Activated naive CD8-positive, alpha-beta T cell treated with anti-CD3 and anti-CD28 coated beads for 36 hours (primary cell): ENCODE measurements at regions not wholly inside any gene's neighbourhood (a gene's known extent, or its start where the extent isn't known, plus 50 kb on each side); places are given as distances from the start of the nearest gene placed in this dataset.

Source experiments
- DNase-seq: peaks from one replicate; pipeline ENCODE4 v3.0.0; 2021
- H3K27ac Mint-ChIP-seq: one replicate; pipeline ENCODE4 v1.8.0; 2022; ENCODE audit warnings: mild to moderate bottlenecking, moderate library complexity, mixed read lengths
- H3K27me3 Mint-ChIP-seq: one replicate; pipeline ENCODE4 v1.8.0; 2022; ENCODE audit warnings: mild to moderate bottlenecking, mixed read lengths
- H3K36me3 Mint-ChIP-seq: one replicate; pipeline ENCODE4 v1.8.0; 2021; ENCODE audit warnings: mild to moderate bottlenecking, mixed read lengths
- H3K4me1 Mint-ChIP-seq: one replicate; pipeline ENCODE4 v1.8.0; 2021; ENCODE audit warnings: mixed read lengths
- H3K4me3 Mint-ChIP-seq: one replicate; pipeline ENCODE4 v1.8.0; 2022; ENCODE audit warnings: mild to moderate bottlenecking, moderate library complexity, mixed read lengths
- H3K9me3 Mint-ChIP-seq: one replicate; pipeline ENCODE4 v1.8.0; 2022; ENCODE audit warnings: mixed read lengths

DNA sequence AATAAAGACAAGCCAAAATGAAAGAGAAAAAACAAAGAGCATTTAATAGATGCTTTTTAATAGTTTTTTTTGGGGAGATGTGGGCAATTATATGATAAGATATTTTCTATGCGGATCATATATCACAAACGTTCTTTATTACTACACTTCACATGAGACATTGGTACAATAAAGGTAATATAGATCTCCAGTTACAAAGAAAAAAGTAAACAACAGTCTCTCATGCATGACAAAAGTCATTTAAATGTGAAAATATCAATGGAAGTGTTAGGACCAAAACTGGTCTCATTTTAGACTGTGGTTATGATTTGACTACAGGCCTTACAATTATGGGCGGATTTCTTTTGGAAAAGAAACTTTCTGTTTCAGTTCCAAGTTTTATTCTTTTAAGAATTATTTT, 687.0 kb downstream of the ADGRL2 start:
- Mint-ChIP-seq H3K4me1 (no peaks in the 10 kb centered on the region), H3K27ac (no peak overlapping the region), H3K4me3 (no peak overlapping the region), H3K9me3 (no peaks in the 10 kb centered on the region), H3K27me3 (no peaks in the 10 kb centered on the region), H3K36me3 (no peaks in the 10 kb centered on the region)
- DNase-seq = no peak

DNA sequence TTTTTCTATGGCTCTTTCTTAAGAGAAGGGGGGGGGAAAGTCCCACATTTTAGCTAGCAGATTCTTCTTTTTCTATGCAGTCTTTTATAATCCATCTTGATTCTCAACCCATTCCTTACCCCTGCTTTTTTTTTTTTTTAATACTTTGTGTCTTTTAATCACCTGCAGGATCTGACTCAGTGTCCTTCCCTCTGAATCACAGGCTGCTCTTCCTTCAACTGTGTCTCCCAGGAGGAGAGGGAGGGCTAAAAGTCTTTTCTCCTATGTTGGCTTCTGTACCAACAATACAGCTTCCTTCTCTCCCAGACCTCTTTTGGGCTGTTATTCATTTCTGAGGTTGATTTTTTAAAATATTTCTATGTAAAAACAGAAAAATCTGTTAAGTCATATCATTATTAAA, 686.2 kb downstream of the ADGRL2 start:
- H3K36me3 Mint-ChIP-seq = no peaks in the 10 kb centered on the region
- H3K27ac Mint-ChIP-seq = no peak overlapping the region
- no peaks in the 10 kb centered on the region for H3K27me3 Mint-ChIP-seq
- H3K4me3 Mint-ChIP-seq = no peak overlapping the region
- no peaks in the 10 kb centered on the region for H3K4me1 Mint-ChIP-seq
- no peaks in the 10 kb centered on the region for H3K9me3 Mint-ChIP-seq
- no peak for DNase-seq

DNA sequence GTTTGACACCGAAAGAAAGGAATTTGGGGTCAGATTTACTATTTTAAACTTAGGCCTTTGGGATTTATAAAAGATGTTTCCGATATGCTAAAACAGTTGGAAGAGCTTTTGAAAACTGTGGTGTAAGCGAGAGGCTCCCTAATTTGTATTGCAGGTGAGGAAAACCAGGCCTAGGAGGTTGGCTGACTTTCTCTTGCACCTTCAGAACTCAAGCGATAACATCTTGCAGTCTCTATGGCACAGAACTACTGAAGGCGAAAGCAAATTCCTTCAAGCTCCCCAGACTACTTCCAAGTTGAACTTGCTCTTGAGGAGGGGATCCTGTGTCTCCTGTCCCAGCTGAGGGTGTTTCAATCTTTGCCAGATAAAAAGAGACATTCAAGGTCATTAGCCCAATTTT, 685.7 kb downstream of the ADGRL2 start:
- no peak for DNase-seq
- no peaks in the 10 kb centered on the region for H3K4me1 Mint-ChIP-seq
- H3K36me3 Mint-ChIP-seq = no peaks in the 10 kb centered on the region
- no peak overlapping the region for H3K27ac Mint-ChIP-seq
- H3K9me3 Mint-ChIP-seq = no peaks in the 10 kb centered on the region
- no peak overlapping the region for H3K4me3 Mint-ChIP-seq
- no peaks in the 10 kb centered on the region for H3K27me3 Mint-ChIP-seq

DNA sequence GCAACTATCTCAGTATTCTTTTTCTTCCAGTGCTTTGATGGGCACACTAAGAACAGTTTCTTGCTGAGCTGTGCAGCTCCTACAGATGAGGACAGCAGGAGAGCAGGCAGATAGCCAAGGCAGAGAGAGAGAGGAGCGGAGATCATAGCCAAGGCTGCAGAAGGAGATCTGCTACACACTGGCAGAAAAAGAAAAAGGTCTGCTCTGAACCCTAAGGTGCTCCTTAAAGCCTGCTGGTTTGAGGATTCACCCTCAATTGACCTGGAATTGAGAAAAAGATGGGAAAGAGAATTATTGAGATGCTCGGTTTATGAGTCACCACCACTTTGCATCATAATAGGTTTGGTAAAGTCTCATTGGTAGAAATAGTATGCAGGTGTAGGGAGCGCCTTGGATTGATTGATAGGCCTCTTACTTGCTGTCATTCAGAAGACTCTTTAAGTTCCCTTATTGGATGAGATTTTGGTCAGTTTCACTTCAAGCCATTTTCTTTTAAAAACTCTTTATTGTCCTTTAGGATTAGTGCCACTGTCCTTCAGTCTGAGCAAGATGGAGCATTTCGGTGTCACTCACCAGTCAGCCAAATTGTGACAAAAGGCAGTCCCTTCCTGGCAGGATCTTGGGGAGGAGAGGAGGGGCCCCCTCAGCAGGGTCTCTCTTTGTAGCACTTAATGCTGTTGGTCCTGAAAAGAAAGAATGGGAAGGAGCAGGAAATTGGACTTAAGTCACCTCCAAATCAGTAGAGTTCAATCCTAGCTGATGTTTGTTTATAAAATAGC, 685.0 kb downstream of the ADGRL2 start:
- Mint-ChIP-seq H3K4me1 (no peaks in the 10 kb centered on the region), H3K36me3 (no peaks in the 10 kb centered on the region), H3K27me3 (peaks cover 2% of the 10 kb centered on the region)

DNA sequence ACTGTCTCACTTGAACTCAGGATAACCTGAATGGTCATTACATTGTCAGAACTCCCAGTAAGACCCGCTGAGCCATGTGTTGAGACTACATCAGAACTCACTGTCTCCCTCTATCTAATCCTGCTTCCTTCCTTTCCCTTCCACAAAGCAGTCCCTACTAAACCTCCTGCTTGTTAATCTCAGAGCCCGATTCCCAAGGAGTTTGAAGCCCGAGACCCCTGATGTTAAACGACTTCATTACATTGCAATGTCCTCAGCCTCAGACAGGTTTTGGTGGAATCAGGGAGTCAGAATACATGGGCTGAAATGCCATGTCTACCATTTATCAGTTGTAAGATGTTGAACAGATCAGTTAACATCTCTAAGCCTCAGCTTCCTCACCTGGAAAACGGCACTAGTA, 682.4 kb downstream of the ADGRL2 start:
- Mint-ChIP-seq H3K4me3 (no peak overlapping the region), H3K27ac (no peak overlapping the region), H3K36me3 (no peaks in the 10 kb centered on the region), H3K9me3 (no peaks in the 10 kb centered on the region), H3K27me3 (peaks cover 3% of the 10 kb centered on the region), H3K4me1 (no peaks in the 10 kb centered on the region)
- no peak for DNase-seq

More for the DNA sequence above, 685.0 kb downstream of the ADGRL2 start:
- no peak overlapping the region for H3K27ac Mint-ChIP-seq
- DNase-seq = no peak
- H3K4me3 Mint-ChIP-seq = no peak overlapping the region
- H3K9me3 Mint-ChIP-seq = no peaks in the 10 kb centered on the region

DNA sequence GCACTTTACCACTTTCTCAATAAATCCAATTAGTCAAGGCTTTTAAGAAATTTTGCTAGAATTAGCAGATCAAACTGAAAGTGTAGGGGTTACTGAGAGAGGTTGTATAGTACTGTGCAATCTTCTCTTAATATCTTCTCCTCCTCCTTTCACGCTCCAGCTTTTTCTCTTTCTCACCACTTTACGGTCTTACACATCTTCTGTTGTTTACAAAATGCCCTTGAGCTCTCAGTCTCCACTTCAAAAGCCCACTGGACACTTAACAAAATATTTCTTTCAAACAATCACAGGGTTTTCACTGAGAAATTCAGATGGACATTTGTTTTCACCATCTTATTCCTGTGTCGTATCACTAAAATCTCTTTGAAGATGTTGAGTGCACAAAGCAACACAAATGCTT, 678.2 kb downstream of the ADGRL2 start:
- no peaks in the 10 kb centered on the region for H3K4me1 Mint-ChIP-seq
- H3K27me3 Mint-ChIP-seq = peaks cover 3% of the 10 kb centered on the region
- H3K36me3 Mint-ChIP-seq = no peaks in the 10 kb centered on the region
- H3K9me3 Mint-ChIP-seq = no peaks in the 10 kb centered on the region
- DNase-seq = no peak
- H3K27ac Mint-ChIP-seq = no peak overlapping the region
- no peak overlapping the region for H3K4me3 Mint-ChIP-seq

DNA sequence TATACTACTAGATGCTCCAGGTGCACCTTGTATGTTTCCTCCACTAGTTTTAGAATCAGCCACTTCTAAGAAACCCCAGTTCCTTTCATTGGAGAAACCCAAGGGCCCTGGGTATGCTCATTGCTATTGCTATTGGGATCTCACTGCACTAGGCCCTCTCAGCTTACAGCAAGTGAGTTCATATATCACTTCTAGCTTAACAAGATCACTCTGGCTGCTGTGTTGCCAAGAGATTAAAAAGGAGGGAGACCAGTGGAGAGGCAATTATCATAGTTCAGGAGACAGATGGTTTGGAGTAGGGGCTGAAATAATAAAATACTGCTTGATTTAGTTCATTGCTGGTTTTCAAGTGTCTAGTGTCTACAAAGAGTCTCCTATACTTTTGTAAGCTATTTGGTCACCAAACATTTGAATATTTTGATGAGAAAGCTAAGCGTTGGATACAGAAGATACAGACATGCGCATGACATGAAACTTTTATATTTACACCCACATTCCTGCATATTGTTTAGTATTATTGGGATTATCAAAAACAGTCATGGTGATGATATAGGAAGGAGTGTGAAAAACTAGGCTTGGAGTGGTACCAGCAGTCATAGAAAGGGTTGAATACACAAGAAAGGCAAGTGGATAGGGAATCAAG, 671.9 kb downstream of the ADGRL2 start:
- Mint-ChIP-seq H3K4me3 (no peak overlapping the region), H3K27ac (no peak overlapping the region), H3K36me3 (no peaks in the 10 kb centered on the region), H3K27me3 (no peaks in the 10 kb centered on the region), H3K4me1 (no peaks in the 10 kb centered on the region), H3K9me3 (no peaks in the 10 kb centered on the region)
- DNase-seq = no peak

DNA sequence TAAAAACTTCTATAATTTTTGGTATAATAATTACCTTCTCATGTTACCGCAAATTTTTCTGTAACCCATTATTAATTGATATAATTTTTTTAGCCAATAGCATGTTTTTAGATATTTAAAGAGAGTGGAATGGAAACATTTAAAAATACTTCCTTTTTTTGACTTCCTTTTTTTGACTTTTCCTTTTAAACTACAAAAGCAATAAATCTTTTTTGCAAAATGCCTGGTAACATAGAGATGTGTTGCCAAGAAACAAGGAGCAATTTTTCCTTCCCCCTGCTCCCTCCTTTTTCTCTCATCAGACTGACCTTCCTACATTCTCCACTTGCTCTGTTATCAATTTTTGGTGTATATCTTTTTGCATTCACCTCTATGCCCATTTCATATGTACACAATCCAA, 666.2 kb downstream of the ADGRL2 start:
- Mint-ChIP-seq H3K36me3 (no peaks in the 10 kb centered on the region), H3K4me1 (no peaks in the 10 kb centered on the region), H3K4me3 (no peak overlapping the region), H3K9me3 (no peaks in the 10 kb centered on the region), H3K27me3 (no peaks in the 10 kb centered on the region), H3K27ac (no peak overlapping the region)
- DNase-seq = no peak

DNA sequence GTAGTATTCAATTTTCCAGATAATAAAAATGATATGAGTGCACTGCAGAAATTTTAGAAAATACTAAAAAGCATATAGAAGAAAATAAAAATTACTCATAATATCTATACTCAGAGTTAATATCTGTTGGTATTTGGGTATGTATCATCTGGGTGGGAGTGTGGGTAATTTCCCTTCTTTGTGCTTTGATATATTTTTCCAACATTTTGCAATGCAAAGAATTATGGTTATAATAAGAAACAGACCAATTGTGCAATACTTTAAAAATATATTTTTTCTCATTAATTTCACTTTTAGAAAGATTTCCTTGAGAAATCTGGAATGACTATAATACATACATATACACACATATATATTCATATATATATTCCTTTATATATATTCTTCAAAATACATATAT, 665.7 kb downstream of the ADGRL2 start:
- no peaks in the 10 kb centered on the region for H3K36me3 Mint-ChIP-seq
- H3K4me1 Mint-ChIP-seq = no peaks in the 10 kb centered on the region
- H3K9me3 Mint-ChIP-seq = no peaks in the 10 kb centered on the region
- H3K4me3 Mint-ChIP-seq = no peak overlapping the region
- H3K27me3 Mint-ChIP-seq = no peaks in the 10 kb centered on the region
- no peak overlapping the region for H3K27ac Mint-ChIP-seq
- no peak for DNase-seq

DNA sequence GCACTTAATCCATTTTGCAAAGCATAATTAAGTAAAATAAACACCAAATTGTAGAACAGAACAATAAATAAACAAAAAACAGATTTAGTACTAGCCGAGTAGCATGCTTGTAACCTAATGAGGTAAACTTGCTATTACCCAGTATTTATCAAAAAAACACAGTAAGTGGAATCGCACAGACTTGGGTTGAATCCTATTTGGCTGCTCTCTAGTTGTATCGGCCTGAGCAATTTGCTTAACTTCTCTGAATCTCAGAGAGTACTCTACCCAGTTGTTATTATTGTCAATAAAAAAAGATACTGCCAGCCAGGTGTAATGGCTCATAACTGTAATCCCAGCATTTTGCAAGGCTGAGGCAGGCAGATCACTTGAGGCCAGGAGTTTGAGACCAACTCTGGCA, 664.3 kb downstream of the ADGRL2 start:
- H3K27ac Mint-ChIP-seq = no peak overlapping the region
- H3K36me3 Mint-ChIP-seq = no peaks in the 10 kb centered on the region

DNA sequence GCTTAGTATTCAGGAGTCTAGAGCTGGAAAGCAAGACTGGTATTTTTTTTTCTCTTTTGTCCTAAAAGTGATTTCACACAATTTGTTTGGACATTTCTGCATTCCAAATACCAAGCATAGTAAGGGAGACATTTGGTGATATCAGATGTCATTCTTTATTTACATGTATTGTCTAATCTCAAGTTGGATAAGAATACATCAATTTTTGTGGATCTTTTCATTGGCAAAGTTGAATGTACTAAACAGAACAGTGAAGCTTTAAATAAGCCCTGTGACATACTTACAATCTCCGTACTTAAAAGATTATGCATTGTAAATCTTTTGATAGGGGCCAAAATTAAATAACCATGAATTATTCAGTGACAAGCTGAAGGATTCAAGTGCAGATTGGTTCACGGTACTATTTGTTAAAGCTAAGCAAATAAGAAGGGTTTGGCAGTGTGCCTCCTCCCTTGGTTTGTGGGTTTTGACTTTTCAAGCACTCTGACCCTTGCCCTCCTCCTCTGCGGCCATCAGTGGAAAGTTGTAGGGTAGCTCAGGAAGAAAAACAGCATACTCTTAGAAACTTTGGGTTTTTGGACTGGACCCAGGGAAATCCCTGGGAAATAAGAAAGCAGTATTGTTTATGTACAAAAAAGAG, 663.7 kb downstream of the ADGRL2 start:
- Mint-ChIP-seq H3K27me3 (no peaks in the 10 kb centered on the region), H3K9me3 (no peaks in the 10 kb centered on the region), H3K4me3 (no peak overlapping the region), H3K36me3 (no peaks in the 10 kb centered on the region), H3K27ac (no peak overlapping the region), H3K4me1 (no peaks in the 10 kb centered on the region)
- no peak for DNase-seq

More for the DNA sequence above, 664.3 kb downstream of the ADGRL2 start:
- Mint-ChIP-seq H3K27me3 (no peaks in the 10 kb centered on the region), H3K4me3 (no peak overlapping the region), H3K4me1 (no peaks in the 10 kb centered on the region), H3K9me3 (no peaks in the 10 kb centered on the region)
- DNase-seq = no peak

DNA sequence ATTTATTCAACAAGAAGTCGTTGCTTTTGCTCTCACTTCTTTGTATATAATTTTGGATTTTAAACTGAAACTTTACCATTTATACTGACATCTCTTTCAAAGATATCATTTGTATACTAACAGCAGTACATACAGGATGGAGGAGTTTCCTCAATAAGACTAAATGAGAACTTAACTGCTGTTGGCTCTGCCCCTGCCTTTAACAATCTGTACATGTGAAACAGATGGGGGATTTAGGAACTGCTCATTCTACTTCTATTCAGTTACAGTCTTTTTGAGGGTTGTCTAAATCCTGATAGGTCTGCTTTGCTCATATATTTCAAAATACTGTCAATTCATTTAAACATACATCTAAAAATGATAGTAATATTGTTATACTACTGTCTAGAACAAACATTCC, 663.2 kb downstream of the ADGRL2 start:
- H3K4me1 Mint-ChIP-seq = no peaks in the 10 kb centered on the region
- H3K36me3 Mint-ChIP-seq = no peaks in the 10 kb centered on the region
- no peak overlapping the region for H3K27ac Mint-ChIP-seq
- DNase-seq = no peak
- no peaks in the 10 kb centered on the region for H3K27me3 Mint-ChIP-seq
- no peak overlapping the region for H3K4me3 Mint-ChIP-seq
- no peaks in the 10 kb centered on the region for H3K9me3 Mint-ChIP-seq

DNA sequence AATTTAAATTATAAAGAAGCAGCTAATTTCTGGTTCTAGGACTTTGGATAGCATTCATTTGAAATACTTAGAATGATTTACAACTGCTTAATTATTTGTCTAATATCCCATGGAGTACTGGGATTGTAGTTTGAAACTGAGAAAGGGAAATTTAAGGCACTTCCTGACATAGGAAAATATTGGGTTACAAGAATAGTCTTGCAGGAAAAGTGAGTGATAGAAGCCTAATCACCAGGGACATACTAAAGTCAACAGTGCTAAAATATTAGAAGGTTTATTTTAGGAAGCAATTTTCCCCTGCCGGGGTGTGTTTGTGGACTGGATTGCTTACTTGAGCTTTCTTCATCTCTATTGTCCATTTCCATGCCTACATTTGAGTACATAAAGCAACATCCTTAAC, 661.6 kb downstream of the ADGRL2 start:
- DNase-seq = no peak
- Mint-ChIP-seq H3K27me3 (peaks cover 3% of the 10 kb centered on the region), H3K27ac (no peak overlapping the region), H3K4me3 (no peak overlapping the region), H3K4me1 (no peaks in the 10 kb centered on the region), H3K36me3 (no peaks in the 10 kb centered on the region), H3K9me3 (no peaks in the 10 kb centered on the region)

DNA sequence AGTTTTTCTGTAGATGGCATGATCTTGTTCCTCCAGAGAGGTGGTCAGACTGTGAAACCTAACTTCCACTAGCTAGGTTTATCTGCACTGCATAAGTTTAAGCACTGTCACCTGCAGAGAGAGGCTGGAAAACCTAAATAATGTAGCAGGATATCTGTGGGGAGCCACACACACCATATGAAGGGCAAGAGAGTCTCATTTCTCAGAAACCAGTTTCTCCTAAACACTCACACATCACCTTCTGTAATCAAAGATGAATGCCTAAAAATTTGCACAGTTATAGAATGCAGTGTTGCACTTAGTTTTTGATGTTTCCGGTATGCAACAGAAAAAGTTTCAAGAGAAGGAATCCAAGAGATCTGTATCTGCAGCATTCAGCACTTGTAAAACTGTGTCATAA, 654.6 kb downstream of the ADGRL2 start:
- Mint-ChIP-seq H3K27ac (no peak overlapping the region), H3K4me3 (no peak overlapping the region), H3K9me3 (peaks cover 8% of the 10 kb centered on the region), H3K36me3 (peaks cover 3% of the 10 kb centered on the region), H3K4me1 (no peaks in the 10 kb centered on the region), H3K27me3 (peaks cover 3% of the 10 kb centered on the region)
- no peak for DNase-seq

DNA sequence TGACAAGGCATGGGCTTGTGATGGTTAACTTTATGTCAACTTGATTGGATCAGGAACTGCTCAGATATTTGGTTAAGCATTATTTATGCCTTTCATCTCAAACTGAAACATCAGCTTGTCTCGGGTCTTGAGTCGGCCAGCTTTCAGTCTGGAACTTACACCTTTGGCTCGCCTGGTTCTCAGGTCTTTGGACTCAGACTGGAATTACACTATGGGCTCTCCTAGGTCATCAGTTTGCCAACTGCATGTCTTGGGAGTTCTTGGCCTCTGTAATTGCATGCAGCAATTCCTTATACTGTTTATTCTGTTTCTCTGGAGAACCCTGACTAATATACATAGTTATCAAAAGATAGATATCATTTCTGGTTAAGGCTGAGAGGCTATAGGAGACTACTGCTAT, 653.7 kb downstream of the ADGRL2 start:
- DNase-seq = no peak
- no peak overlapping the region for H3K4me3 Mint-ChIP-seq
- no peak overlapping the region for H3K27ac Mint-ChIP-seq
- H3K4me1 Mint-ChIP-seq = no peaks in the 10 kb centered on the region
- peaks cover 3% of the 10 kb centered on the region for H3K36me3 Mint-ChIP-seq
- peaks cover 6% of the 10 kb centered on the region for H3K27me3 Mint-ChIP-seq
- H3K9me3 Mint-ChIP-seq = peaks cover 8% of the 10 kb centered on the region
